ENCODE measurements at regions not wholly inside any gene's neighbourhood (a gene's known extent, or its start where the extent isn't known, plus 50 kb on each side); places are given as distances from the start of the nearest gene placed in this dataset.
"Not testable (repeated sequence)": the region's sequence is repeated elsewhere in the genome, so short reads cannot be mapped to it uniquely, and the experiment has no call there.

- H3K4me1 ChIP-seq: no peaks in the 10 kb centered on the region
- no peaks in the 10 kb centered on the region for H3K27me3 ChIP-seq
- no peak for TF ChIP-seq CTCF (IDR thresholded peaks at IDR 0.05)
- no peak for TF ChIP-seq POLR2A (IDR thresholded peaks at IDR 0.05)
- no peak for TF ChIP-seq POLR2AphosphoS5 (IDR thresholded peaks at IDR 0.05)
- no peak for TF ChIP-seq EP300 (IDR thresholded peaks at IDR 0.05)
- DNase-seq: no peak
- no peak overlapping the region for H3K27ac ChIP-seq
- intact Hi-C loops (cut with DNase I): no loop called here
- H3K4me3 ChIP-seq: no peak overlapping the region
- H3K36me3 ChIP-seq: no peaks in the 10 kb centered on the region
- H3K9me3 ChIP-seq: no peaks in the 10 kb centered on the region
Observed at GRCh38 chr9:84075004-84075403, 94.4 kb downstream of the RMI1 start.

GRCh38 chr9:84076384-84076783, 95.8 kb downstream of the RMI1 start:
- H3K27ac ChIP-seq: no peak overlapping the region
- H3K27me3 ChIP-seq: no peaks in the 10 kb centered on the region
- H3K4me1 ChIP-seq: no peaks in the 10 kb centered on the region
- TF ChIP-seq POLR2A (IDR thresholded peaks at IDR 0.05) (no peak), CTCF (IDR thresholded peaks at IDR 0.05) (no peak), POLR2AphosphoS5 (IDR thresholded peaks at IDR 0.05) (no peak), EP300 (IDR thresholded peaks at IDR 0.05) (no peak)
- DNase-seq: no peak
- WGBS, 2 donors: 35 to 82% methylated on average over 1 of the region's 1 CpG
- no peaks in the 10 kb centered on the region for H3K9me3 ChIP-seq
- intact Hi-C loops (cut with DNase I): no loop called here
- H3K36me3 ChIP-seq: no peaks in the 10 kb centered on the region
- H3K4me3 ChIP-seq: no peak overlapping the region

GRCh38 chr9:84077816-84078215, 97.2 kb downstream of the RMI1 start:
- H3K27ac ChIP-seq; H3K4me1 ChIP-seq; DNase-seq; H3K4me3 ChIP-seq; intact Hi-C loops (cut with DNase I); H3K36me3 ChIP-seq; H3K9me3 ChIP-seq; H3K27me3 ChIP-seq: not testable (repeated sequence)
- WGBS, 2 donors: 61 to 66% methylated on average over 1 of the region's 1 CpG

GRCh38 chr9:84079994-84080393, 99.4 kb downstream of the RMI1 start:
- Histone ChIP-seq H3K36me3 (no peaks in the 10 kb centered on the region), H3K4me3 (no peak overlapping the region), H3K9me3 (no peaks in the 10 kb centered on the region), H3K27ac (no peak overlapping the region), H3K4me1 (no peaks in the 10 kb centered on the region), H3K27me3 (no peaks in the 10 kb centered on the region)
- no peak for TF ChIP-seq CTCF (IDR thresholded peaks at IDR 0.05)
- TF ChIP-seq POLR2A (IDR thresholded peaks at IDR 0.05): no peak
- no peak for TF ChIP-seq EP300 (IDR thresholded peaks at IDR 0.05)
- TF ChIP-seq POLR2AphosphoS5 (IDR thresholded peaks at IDR 0.05): no peak
- 55 to 67% methylated on average over 4 of the region's 4 CpGs for WGBS, 2 donors
- intact Hi-C loops (cut with DNase I): no loop called here
- no peak for DNase-seq

GRCh38 chr9:84101964-84102632, 121.5 kb downstream of the RMI1 start:
- DNase-seq: no peak
- TF ChIP-seq CTCF (IDR thresholded peaks at IDR 0.05) (no peak), POLR2A (IDR thresholded peaks at IDR 0.05) (no peak), POLR2AphosphoS5 (IDR thresholded peaks at IDR 0.05) (no peak), EP300 (IDR thresholded peaks at IDR 0.05) (no peak)
- Histone ChIP-seq H3K27ac (no peak overlapping the region), H3K27me3 (peaks cover 0 to 19% (median 0%) of the 10 kb centered on the region in 3 donors), H3K4me1 (peaks cover 0 to 5% (median 0%) of the 10 kb centered on the region in 4 donors), H3K36me3 (no peaks in the 10 kb centered on the region), H3K4me3 (no peak overlapping the region), H3K9me3 (no peaks in the 10 kb centered on the region)
- intact Hi-C loops (cut with DNase I): no loop called here
- WGBS, 2 donors: 27 to 77% methylated on average over 29 of the region's 29 CpGs
